Transverse colon (tissue), 4 donors: ENCODE measurements at regions not wholly inside any gene's neighbourhood (a gene's known extent, or its start where the extent isn't known, plus 50 kb on each side); places are given as distances from the start of the nearest gene placed in this dataset.

Experiments used
- DNase-seq: peaks from one replicate; pipeline ENCODE4 v3.0.0-alpha.2; 2019
- H3K27ac ChIP-seq, 4 donors: fragments of 200-600 bp; sonication (generic); 2 replicates each; pipeline ENCODE4 v1.5.1; 2016 to 2018; ENCODE audit warnings: inconsistent platforms in 4 of 4
- H3K27me3 ChIP-seq: fragments of 200-600 bp; sonication (generic); 2 replicates; pipeline ENCODE4 v1.5.1; 2017; ENCODE audit warnings: inconsistent platforms
- H3K36me3 ChIP-seq, 4 donors: fragments of 200-600 bp; sonication (generic); 2 replicates each; pipeline ENCODE4 v1.5.1; 2017 to 2019; ENCODE audit warnings: inconsistent platforms in 4 of 4
- H3K4me1 ChIP-seq, 4 donors: fragments of 200-600 bp; sonication (generic); 2 replicates each; pipeline ENCODE4 v1.5.1; 2017 to 2020; ENCODE audit warnings: inconsistent platforms in 4 of 4
- H3K4me3 ChIP-seq, 4 donors: fragments of 200-600 bp; sonication (generic); 1 replicate in 1 of 4; 2 replicates in 3 of 4; pipeline versions ENCODE4 v1.5.1 to v1.6.1; 2017 to 2019; ENCODE audit warnings: inconsistent platforms in 4 of 4
- H3K9me3 ChIP-seq, 2 donors: fragments of 200-600 bp; sonication (generic); 2 replicates each; pipeline ENCODE4 v1.5.1; 2017 to 2019; ENCODE audit warnings: inconsistent platforms in 2 of 2
- EP300 ChIP-seq: sonication (generic); formaldehyde crosslinking; IDR thresholded peaks from one replicate; pipeline ENCODE4 v1.6.1; 2017; ENCODE audit warnings: antibody characterized with exemption, low read depth
- POLR2A ChIP-seq: fragments of 450-650 bp; IDR thresholded peaks from one replicate; pipeline ENCODE4 v1.6.1; 2016; ENCODE audit warnings: antibody characterized with exemption, mild to moderate bottlenecking, moderate library complexity
- POLR2AphosphoS5 ChIP-seq, 3 donors: sonication (generic); formaldehyde crosslinking; IDR thresholded peaks; one replicate each; pipeline ENCODE4 v1.6.1; 2016; ENCODE audit warnings: antibody characterized with exemption in 3 of 3
- WGBS, 2 donors: methylation state at CpG; one replicate each; pipeline ENCODE4 v1.1.5; 2018; ENCODE audit warnings: low coverage in 1 of 2; 5-methylcytosine and 5-hydroxymethylcytosine counted together
- in situ Hi-C, 4 donors: fragments of 200-750 bp; cut with MboI; loops; one replicate each; pipeline versions ENCODE4 v1.15.0 to v1.15.1; 2017; ENCODE audit warnings: low sequenced_read_pairs in 3 of 4, low pct_ligation_motif_present in 1 of 4, low pct_unique_long_range_greater_than_20kb in 1 of 4
- intact Hi-C: fragments of 100-400 bp; cut with DNase I; formaldehyde crosslinking; loops from one replicate; pipeline ENCODE4 v1.15.1; 2023; ENCODE audit warnings: low total_unique reads
- TF ChIP-seq, protein P1 (sequence below), 5 experiments: fragments of 200-600 bp in 3 of 5; fragments of 450-650 bp in 2 of 5; sonication (generic) in 3 of 5; IDR thresholded peaks; 1 replicate in 2 of 5; 2 replicates in 3 of 5; pipeline ENCODE4 v1.5.1; 2016 to 2017; ENCODE audit warnings: antibody characterized with exemption in 5 of 5, inconsistent platforms in 3 of 5, mild to moderate bottlenecking in 2 of 5, moderate library complexity in 1 of 5

DNA sequence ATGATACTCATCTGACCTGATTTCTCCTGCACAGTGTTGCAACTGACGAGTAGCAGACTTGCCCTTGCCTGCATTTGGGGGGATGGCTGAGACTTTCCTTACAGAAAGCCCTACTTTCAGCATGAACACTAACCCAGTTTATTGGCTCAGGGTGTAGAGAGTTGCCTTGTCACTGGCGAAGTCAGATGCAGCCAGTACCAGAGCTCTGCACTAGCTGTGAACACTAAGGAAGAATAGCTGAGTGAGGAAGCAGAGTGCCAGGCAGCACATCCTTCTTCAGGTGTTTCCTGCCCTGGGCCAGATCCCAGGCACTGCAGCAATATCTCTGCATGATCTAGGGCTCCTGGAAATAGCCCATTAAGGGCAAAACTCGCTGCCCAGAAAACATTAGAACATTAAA, 154.0 kb upstream of the SYNPR start:
- H3K27me3 ChIP-seq, result no peaks in the 10 kb centered on the region
- DNase-seq, result no peak
- no peaks in the 10 kb centered on the region for H3K9me3 ChIP-seq
- H3K27ac ChIP-seq, result no peak overlapping the region
- in situ Hi-C loops, result no loop called here
- H3K4me3 ChIP-seq, result no peak overlapping the region
- 41% methylated on average over 3 of the region's 3 CpGs; no CpG with 5 or more reads in 1 of the 2 donors for WGBS, 2 donors
- H3K4me1 ChIP-seq, result no peaks in the 10 kb centered on the region
- intact Hi-C loops, result no loop called here
- TF ChIP-seq, protein P1, sequence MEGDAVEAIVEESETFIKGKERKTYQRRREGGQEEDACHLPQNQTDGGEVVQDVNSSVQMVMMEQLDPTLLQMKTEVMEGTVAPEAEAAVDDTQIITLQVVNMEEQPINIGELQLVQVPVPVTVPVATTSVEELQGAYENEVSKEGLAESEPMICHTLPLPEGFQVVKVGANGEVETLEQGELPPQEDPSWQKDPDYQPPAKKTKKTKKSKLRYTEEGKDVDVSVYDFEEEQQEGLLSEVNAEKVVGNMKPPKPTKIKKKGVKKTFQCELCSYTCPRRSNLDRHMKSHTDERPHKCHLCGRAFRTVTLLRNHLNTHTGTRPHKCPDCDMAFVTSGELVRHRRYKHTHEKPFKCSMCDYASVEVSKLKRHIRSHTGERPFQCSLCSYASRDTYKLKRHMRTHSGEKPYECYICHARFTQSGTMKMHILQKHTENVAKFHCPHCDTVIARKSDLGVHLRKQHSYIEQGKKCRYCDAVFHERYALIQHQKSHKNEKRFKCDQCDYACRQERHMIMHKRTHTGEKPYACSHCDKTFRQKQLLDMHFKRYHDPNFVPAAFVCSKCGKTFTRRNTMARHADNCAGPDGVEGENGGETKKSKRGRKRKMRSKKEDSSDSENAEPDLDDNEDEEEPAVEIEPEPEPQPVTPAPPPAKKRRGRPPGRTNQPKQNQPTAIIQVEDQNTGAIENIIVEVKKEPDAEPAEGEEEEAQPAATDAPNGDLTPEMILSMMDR (IDR thresholded peaks at IDR 0.05), result no peak
- TF ChIP-seq POLR2AphosphoS5 (IDR thresholded peaks at IDR 0.05) (no peak), EP300 (no peak), POLR2A (no peak)
- H3K36me3 ChIP-seq, result no peaks in the 10 kb centered on the region

DNA sequence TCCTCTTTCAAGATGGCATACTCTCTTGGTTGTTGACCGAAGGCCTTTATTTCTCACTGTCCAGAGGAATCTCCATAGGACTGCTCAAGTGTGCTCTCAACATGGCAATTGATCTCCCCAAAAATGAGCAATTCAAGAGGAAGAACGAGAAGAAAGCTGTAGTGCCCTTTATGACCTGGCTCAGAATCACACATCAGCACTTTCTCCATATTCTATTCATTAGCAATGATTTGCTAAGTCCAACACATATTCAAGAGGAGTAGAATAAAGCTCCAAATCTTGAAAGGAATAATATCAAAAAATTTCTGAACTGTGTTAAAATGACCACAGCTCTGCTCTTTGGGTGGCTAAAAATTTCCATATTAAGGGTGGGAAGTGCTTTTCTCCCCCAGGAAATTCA, 151.6 kb upstream of the SYNPR start:
- Histone ChIP-seq H3K27ac (no peak overlapping the region), H3K4me3 (no peak overlapping the region), H3K27me3 (no peaks in the 10 kb centered on the region), H3K9me3 (no peaks in the 10 kb centered on the region), H3K36me3 (no peaks in the 10 kb centered on the region), H3K4me1 (no peaks in the 10 kb centered on the region)
- DNase-seq, result no peak
- TF ChIP-seq POLR2A, result no peak
- TF ChIP-seq, protein P1 (IDR thresholded peaks at IDR 0.05), result no peak
- TF ChIP-seq POLR2AphosphoS5 (IDR thresholded peaks at IDR 0.05), result no peak
- no peak for TF ChIP-seq EP300
- in situ Hi-C loops, result no loop called here
- intact Hi-C loops, result no loop called here
- 79% methylated on average over 2 of the region's 2 CpGs for WGBS, 2 donors

DNA sequence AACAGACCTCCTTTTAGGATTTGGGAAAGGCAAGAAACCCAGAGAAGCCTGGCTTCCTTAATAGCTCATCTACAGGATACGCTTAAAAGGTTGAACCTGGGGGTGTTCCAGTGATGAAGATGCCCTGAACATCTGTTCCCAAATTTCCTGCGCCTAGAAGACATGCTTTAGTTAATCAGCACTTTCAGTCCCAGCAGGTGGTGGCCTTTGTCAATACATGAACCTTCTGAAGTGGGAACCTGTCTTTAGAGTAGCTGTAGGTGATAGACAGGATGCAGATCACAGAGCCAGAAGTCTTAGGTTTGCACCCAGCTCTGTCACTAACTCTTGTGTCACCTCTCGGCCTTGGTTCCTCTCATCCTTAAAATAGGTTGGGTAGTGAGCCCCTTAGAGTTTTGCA, 149.7 kb upstream of the SYNPR start:
- TF ChIP-seq, protein P1 (IDR thresholded peaks at IDR 0.05), result no peak
- no peak for TF ChIP-seq POLR2A
- no peak for TF ChIP-seq EP300
- no peak for TF ChIP-seq POLR2AphosphoS5 (IDR thresholded peaks at IDR 0.05)
- 63 to 79% methylated on average over 2 to 3 of the region's 3 CpGs for WGBS, 2 donors
- Histone ChIP-seq H3K4me3 (no peak overlapping the region), H3K4me1 (no peaks in the 10 kb centered on the region), H3K36me3 (no peaks in the 10 kb centered on the region), H3K9me3 (no peaks in the 10 kb centered on the region), H3K27ac (no peak overlapping the region), H3K27me3 (no peaks in the 10 kb centered on the region)
- no peak for DNase-seq
- intact Hi-C loops (no loop called here), in situ Hi-C loops (no loop called here)

DNA sequence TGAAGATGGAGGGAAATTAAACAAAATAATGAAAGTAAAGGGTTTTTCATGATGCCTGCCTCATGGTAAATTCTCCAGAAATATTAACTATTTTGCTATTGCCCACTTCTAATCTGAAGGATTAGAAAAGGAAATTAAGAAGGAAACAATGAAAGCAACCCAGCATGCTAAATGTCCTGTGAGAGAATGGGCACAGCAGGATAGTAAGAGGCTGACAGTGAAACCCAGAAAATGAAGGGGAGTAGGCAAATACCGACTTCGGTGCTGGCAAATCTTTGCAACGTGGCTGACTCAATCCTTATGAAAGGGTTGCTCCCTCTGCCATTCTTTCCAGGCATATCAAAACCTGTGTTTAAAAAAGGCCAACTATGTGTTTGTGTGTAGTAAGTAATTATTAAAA, 147.5 kb upstream of the SYNPR start:
- in situ Hi-C loops, result no loop called here
- no peaks in the 10 kb centered on the region for H3K4me1 ChIP-seq
- TF ChIP-seq POLR2AphosphoS5 (IDR thresholded peaks at IDR 0.05) (no peak), EP300 (no peak), POLR2A (no peak)
- TF ChIP-seq, protein P1 (IDR thresholded peaks at IDR 0.05), result no peak
- H3K36me3 ChIP-seq, result no peaks in the 10 kb centered on the region
- WGBS, 2 donors, result 67 to 74% methylated on average over 3 of the region's 3 CpGs
- DNase-seq, result no peak
- intact Hi-C loops, result no loop called here
- no peak overlapping the region for H3K27ac ChIP-seq
- no peak overlapping the region for H3K4me3 ChIP-seq
- H3K27me3 ChIP-seq, result no peaks in the 10 kb centered on the region
- H3K9me3 ChIP-seq, result no peaks in the 10 kb centered on the region
